OCI-LY3 (cell line): ENCODE measurements at regions not wholly inside any gene's neighbourhood (a gene's known extent, or its start where the extent isn't known, plus 50 kb on each side); places are given as distances from the start of the nearest gene placed in this dataset.

Source experiments
- CTCF ChIP-seq: fragments of 200-600, 300-600 bp; sonication (generic); IDR thresholded peaks from 2 replicates; pipeline ENCODE4 v1.5.1; 2014; ENCODE audit warnings: antibody characterized with exemption, low read length, low read depth
- EZH2phosphoT487 ChIP-seq: fragments of 200-600 bp; shearing (Covaris generic); IDR thresholded peaks from 2 replicates; pipeline ENCODE4 v1.6.1; 2018; ENCODE audit warnings: antibody characterized with exemption, mixed run types, low read depth

DNA sequence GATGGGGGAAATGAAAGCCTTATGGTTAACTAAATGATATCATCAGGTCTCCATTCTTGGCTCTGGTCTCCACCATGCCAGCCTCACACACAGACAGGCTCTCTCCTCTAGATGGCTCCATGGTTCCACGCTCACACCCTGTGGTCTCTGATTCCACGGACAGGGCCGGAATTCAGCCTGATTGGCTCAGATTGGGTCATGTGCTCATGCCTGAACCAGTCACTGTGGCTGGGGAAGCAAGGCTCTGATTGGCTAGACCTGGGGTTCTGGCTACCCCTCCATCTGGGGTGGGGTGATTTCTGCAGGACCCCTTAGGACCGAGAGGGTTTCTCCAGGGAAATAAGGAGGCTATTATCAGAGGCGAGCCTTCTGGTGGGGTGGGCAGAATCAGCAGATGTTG is 277.0 kb downstream of the PTPRU start:
- peak; percentile 46 for TF ChIP-seq CTCF
- no peak for TF ChIP-seq EZH2phosphoT487
